Stimulated activated CD8-positive, alpha-beta memory T cell treated with anti-CD3 and anti-CD28 coated beads, Interleukin-12 subunit alpha, Interleukin-12 subunit beta, amount 100 ng/mL, for 4 hours (primary cell): ENCODE measurements at regions not wholly inside any gene's neighbourhood (a gene's known extent, or its start where the extent isn't known, plus 50 kb on each side); places are given as distances from the start of the nearest gene placed in this dataset.

Source experiments
- DNase-seq: peaks from one replicate; pipeline ENCODE4 v3.0.0-alpha.2; 2020; ENCODE audit warnings: low read depth

GRCh38 chr6:4559281-4559875 lies 216.8 kb upstream of the CDYL start:
- no peak for DNase-seq

GRCh38 chr6:4554645-4555044 lies 221.6 kb upstream of the CDYL start:
- no peak for DNase-seq

DNA sequence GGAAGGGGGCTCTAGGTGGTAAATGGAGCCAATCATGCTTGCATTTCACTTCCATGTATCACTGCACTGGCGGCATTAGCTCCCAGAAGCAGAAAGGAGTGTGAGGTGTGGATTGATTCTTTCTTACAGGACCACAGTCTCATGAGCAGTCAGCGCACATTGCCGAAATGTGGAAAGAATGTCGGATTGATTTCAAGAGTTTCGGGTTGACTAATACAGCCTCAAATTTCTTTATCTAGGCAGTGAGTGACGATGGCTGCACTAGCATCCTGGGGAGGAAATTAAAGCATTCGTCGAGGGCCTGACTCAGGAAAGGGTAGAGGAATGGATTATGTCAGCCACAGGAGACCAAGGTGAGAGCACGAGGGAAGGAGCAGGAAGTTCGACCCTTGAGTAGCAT lies 222.8 kb upstream of the CDYL start:
- DNase-seq = no peak

GRCh38 chr6:4550227-4550597 lies 226.0 kb upstream of the CDYL start:
- no peak for DNase-seq

- DNase-seq = no peak
These were observed 226.5 kb upstream of the CDYL start for GRCh38 chr6:4549556-4550226.

- DNase-seq = no peak
These were observed 230.3 kb upstream of the CDYL start for GRCh38 chr6:4545893-4546292.

- DNase-seq = no peak
These were observed 232.6 kb upstream of the CDYL start for GRCh38 chr6:4543596-4543995.

DNA sequence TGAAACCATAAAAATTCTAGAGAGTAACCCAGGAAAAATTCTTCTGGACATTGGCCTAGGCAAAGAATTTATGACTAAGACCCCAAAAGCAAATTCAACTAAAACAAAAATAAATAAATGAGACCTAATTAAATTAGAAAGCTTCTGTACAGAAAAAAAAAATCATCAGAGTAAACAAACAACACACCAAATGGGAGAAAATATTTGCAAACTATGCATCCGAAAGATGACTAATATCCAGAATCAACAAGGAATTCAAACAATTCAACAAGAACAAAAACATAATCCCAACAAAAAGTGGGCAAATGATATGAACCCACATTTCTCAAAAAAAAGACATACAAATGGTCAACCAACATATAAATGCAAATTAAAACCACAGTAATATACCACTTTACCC lies 242.6 kb upstream of the CDYL start:
- DNase-seq = no peak

- no peak for DNase-seq
These were observed 244.8 kb upstream of the CDYL start for GRCh38 chr6:4531406-4531805.

GRCh38 chr6:4522453-4522852 lies 253.8 kb upstream of the CDYL start:
- DNase-seq = no peak

GRCh38 chr6:4521070-4521469 lies 255.1 kb upstream of the CDYL start:
- no peak for DNase-seq

DNA sequence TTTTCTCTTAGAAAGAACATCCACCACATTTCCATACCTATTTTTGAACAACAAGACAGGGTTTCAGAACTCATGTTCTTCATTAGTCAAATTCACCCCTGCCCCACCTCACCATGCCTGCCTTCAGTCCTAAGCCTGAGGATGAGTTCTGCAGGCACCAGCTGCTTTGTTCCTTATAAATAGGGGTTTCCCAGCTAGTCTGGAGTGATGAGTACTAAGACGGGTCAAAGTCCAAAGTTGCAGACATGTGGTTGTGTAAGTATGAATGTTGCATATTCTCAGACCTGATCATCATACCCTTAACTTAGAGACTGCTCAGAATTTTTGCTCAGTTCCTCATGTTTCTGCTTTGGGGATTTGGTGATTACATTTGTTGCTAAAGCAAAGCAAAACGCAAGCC lies 257.7 kb upstream of the CDYL start:
- no peak for DNase-seq

GRCh38 chr6:4516206-4516605 lies 260.0 kb upstream of the CDYL start:
- no peak for DNase-seq

DNA sequence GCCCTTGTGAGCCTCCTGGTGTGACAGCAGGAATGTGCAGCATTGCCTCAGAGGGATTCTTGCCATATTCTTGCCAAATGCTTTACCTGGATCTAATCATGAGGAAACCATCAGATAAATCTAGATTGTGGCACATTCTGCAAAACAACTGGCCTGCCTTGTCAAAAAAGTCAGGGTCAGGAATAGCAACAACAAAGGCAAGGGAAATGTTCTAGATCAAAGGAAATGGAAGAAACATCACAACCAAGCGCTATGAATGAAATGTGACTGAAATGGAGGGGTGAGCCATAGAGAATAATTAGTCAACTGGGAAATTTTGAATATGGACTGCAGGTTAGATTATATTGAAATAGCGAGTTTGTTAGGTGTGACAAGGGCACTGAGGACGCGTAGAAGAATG lies 262.6 kb upstream of the CDYL start:
- DNase-seq = no peak

DNA sequence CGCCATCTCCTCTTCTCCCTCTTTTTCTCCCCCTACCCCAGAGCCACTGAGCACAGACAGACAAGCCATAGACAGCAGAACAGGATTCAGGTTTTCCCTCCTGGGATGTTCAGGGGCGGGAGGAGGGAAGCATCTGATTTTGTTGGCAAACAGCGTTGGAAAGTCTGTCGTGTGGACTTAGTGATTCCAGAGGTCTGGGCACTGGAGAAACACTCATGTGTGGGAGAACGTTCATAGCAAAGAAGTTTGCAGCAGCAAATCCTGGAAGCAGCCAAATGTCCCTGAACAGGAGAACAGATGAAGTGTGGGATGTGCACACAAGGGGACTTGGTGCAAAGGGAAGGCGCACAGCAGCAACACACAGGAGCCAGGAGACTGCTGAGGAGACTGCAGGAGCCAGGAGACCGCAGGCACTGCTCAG lies 264.1 kb upstream of the CDYL start:
- no peak for DNase-seq

DNA sequence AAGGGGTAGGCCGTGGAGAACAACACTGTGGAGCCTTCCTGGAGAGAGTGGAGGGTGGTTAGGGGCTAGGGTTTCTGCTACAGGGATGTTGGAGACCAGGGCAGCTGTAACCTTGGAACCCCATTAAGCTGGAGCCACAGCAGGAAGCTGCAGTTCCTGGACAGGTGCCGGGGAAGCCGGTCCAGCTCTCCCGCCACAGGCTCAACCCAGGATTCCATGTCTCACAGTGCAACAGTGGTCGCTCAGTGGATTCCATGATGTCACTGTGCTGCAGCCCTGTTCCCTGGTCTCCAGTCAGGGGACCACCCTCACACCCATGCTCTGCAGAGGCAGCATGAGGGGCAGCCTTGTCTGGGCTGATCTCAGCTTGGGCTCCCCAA lies 264.6 kb upstream of the CDYL start:
- no peak for DNase-seq

DNA sequence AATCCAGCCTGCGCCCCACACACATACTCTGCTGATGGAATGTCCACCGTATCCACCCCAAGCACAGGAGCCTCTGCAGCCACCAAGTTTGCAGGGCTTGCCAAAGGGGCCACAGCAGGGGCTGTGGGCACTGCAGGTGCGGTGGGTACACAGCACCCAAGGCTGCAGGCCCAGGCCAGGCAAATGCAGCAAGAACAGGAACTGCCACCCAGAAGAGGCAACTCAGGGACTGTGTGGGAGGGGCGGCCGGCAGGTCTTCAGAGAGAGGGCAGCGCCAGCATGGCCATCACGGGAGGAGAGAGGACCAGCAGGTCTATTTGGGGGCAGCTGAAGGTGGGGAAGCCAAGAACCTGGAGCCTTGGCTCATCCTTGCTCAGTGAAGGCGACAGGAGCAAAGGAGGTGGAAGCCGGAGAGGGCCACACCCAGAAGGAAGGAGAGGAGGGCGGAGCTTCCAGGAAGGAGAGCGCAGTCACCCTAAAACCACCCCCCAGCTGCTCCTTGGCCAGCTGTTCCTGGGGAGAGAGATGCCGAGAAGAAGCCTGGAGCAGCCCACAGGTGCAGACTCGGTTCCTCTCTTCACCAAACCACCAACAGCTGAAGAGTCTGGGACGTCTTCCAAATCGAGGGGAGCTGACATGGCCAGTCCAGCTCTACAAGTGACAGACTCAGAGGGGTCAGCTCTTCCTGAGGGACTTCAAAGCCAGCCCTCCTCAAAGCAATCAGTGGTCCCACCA lies 265.1 kb upstream of the CDYL start:
- no peak for DNase-seq

DNA sequence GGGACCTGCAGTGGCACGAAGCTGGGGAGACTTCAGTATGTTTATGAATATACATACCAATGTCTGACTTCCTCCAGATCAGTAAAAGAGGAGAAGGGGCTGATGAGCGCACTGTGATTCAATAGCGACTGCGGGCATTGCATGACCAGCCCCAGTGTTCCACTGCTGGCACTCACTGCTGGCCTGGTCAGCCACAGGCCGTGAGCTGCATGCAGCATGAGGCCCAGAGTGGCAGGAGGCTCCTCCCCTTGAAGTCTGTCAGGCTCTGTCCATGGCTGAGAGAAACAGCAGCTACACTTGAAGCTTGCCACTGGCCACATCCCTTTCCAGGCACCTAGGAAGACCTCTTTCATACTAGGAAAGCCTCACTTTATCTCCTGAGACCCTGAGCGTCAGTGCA lies 265.9 kb upstream of the CDYL start:
- DNase-seq = no peak

GRCh38 chr6:4509506-4509905 lies 266.7 kb upstream of the CDYL start:
- DNase-seq = no peak

GRCh38 chr6:4506792-4507191 lies 269.4 kb upstream of the CDYL start:
- DNase-seq = no peak

GRCh38 chr6:4506223-4506622 lies 270.0 kb upstream of the CDYL start:
- DNase-seq = no peak

GRCh38 chr6:4504700-4505099 lies 271.5 kb upstream of the CDYL start:
- no peak for DNase-seq

DNA sequence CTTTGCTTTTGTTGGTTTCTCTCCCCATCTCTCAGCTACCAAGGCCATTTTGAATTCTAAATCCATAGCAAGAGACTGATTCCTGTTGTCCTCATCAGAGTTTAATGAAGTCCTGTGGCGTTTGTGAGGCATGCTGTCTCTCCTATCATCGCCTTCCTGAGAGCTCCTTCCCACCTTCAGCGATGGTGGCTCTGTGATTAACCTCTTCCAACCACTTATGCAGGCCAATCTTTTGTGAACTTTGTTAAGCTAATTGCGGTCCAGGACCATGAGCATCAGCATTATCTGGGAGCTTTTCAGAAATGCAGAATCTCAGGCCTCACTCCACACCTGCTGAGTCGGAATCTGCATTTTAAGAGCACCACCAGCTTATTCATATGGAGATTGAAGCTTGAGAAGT lies 272.5 kb upstream of the CDYL start:
- no peak for DNase-seq

- no peak for DNase-seq
These were observed 279.9 kb upstream of the CDYL start for GRCh38 chr6:4496284-4496683.
